ENCODE measurements at regions not wholly inside any gene's neighbourhood (a gene's known extent, or its start where the extent isn't known, plus 50 kb on each side); places are given as distances from the start of the nearest gene placed in this dataset.

DNA sequence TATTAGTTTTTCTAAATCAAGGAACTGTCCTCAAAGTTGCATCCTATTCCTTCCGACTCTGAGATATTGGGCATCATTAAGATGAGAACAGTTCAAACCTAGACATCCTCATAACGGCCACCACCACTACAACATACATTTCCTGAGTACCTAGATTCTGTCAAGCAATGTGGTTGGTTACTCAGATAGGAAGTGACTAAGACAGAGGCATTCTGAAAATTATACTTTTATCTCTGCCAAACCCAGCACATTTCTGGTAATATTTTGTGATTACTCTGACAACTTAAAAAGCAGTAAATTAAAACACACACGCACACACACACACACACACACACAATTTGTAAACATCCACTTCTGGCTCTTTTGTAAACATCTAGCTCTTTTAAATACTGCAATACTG, 291.2 kb upstream of the MEOX2 start:
- peak; percentile 55 for DNase-seq

DNA sequence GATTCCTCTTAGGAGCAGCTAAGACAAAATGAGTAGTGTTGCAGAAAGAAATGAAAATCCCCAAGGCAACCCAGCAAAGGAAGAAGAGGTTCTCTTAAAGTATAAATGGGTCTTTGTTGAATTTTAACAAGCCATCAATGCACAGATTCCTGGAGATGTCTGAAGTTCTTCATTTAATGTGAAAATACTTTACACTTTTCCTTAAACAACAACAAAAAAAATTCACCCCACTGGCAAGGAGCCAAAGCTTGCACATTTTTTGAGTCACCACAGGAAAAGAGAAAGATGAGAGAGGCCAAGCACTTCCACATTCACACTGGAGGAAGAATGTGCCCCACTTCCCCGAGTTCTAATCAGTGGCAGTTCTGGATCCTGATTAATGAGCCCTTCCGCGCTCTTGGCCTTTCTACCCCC, 286.4 kb upstream of the MEOX2 start:
- DNase-seq: peak; percentile 51

DNA sequence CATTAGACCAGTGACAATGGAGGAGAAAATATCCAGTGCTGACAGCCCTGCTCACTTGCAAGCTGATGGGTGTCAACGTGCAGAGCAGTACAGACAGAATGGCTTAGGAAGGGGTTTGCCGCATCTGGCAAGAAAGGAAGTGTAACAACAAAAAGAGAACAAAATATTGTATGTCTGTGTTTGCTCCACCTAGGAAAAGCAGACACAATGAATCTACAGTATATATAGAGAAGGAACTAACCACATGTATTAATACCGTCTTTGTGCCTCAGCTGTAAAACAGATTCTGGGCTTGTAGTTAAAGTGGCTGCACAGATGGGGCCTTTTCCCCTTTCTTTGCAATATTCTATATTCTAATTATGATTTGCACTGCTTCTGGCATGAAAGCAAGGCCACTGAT, 281.1 kb upstream of the MEOX2 start:
- no peak for DNase-seq

DNA sequence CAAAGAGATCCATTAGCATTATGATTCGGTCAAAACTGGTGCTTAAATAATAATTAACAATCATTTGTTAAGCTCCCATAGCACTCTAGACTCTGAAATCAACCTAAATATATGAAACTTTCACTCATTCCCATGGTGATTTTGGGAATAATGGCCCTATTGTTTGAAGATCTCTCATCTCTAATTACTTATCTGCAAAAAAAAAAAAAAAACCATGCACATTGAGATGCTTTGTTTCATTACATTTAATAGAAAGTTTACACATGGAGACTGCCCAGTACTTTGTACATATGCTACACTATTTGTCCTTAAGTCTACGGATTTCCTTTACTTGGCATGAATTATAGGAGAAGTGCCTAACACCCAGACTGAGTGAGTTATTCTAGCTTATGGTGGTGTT, 280.6 kb upstream of the MEOX2 start:
- no peak for DNase-seq

DNA sequence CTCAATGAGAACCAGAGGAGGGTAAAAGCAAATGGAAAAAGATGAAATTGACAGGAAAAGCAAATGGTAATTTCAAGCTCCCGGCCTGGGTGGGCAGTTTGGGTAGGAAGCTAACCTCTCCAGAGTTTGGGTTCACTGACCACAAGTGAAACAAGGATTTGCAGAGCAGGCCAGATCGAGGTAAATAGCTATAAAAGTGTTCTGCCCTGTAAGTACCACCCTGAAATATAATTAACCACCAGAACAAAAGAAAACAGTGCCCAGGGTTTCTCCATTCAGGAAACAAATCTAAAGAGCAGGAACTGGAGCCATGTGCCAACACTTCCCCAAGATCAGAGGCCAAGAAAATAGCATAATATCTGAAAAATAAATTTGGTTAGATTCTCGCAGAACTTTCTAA, 276.7 kb upstream of the MEOX2 start:
- DNase-seq: no peak

DNA sequence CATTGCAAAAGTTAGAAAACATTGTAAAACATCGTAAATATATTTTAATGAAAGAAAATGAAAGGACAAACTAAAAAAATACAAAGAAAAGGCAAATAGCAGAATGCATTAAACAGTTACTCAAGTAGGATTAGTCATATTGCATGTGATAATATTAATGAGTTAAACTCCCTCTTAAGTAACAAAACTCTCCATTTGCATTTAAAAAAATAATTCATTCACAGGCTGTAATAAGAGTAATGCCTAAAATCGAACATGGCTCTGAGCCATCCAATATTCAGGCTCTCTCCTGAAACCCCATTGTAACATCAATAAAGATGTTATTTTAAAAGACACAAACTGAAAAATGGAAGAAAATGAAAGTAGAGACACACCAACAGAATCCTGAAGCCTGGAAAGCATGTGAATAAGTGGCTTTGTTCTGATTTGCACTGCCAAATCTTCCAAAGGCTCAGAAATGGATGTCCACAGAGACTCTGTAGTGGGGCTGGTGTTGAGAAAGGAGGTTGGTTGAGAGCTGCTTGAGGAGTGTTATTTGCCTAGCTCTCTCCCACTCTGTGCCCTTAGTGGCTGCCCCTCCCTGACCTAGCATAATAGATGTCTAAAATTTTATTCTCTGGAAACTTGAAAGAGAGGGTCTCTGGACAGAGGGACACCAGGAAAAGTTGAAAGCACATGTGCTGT, 268.3 kb upstream of the MEOX2 start:
- no peak for DNase-seq

DNA sequence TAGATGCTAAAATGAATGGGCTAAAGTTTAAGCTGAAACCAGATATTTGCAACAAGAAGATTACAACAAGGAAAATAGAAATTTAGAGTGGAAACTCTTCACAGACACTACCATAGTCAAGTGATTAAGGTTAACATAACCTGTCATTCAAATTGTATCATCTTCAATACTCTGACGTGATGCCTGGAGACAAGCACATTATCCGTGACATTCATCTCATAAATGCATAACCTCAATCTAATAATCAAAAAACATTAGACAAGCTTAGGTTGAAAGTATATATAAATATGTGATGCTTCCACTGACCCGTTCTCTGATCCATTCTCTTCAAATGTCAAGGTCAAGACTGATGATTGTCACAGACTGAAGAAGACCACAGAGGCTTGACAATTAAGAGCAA, 263.8 kb upstream of the MEOX2 start:
- no peak for DNase-seq

DNA sequence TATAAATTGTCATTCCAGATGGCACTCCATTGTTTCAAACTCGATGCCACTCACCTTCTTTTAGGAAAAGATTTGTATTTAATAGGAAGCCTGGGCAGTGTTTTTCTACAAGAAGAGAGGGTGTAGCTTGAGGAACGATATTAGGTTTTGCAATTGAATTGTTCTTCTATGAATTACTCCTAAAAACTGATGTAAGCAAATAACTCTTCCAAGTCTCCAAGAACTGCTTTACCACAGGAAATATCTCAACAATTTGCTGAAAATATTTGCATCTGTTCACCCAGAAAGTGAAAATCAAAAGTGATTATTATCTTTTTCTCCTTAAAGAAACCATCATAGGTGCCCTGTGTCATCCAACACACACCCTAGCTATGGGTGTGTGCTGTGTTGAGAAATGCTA, 261.3 kb upstream of the MEOX2 start:
- peak; percentile 6 for DNase-seq

DNA sequence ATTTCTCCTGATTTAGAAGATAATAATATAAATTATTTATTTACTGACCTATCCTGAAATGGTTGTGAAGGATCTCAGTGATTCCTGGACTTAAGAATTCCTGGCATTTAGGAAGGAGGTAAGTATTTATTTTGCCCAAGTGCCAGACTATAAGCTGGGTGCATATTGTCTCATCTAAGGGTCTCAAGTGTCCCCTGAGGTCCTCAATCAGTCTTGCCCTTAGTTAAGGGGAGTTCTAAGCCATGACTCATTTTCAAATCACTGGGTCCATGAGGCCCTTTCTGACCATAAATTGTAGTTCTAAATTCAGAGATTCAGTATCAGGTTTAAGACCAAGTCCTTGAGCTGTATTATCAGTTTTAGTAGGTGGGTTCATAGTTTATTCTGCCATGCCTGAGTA, 251.6 kb upstream of the MEOX2 start:
- peak; percentile 9 for DNase-seq

DNA sequence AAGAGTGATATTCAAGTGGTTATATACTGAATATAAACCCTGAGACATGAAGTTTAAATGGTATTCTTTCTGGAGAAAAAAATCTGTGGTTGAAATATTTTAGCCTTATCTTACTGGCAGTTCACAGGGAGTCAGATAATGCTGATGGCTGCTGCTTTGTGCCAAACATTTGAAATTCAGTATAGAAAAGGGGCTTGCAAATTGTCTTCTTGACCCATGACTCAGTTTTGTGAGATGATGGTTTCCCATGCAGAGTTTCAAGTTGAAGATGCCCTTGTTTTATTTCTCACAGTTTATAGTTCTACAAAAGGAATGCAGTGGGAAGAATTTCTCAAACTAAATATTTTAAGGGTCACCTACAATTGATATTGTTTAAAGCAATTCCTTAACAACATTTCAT, 251.1 kb upstream of the MEOX2 start:
- DNase-seq: peak; percentile 11

DNA sequence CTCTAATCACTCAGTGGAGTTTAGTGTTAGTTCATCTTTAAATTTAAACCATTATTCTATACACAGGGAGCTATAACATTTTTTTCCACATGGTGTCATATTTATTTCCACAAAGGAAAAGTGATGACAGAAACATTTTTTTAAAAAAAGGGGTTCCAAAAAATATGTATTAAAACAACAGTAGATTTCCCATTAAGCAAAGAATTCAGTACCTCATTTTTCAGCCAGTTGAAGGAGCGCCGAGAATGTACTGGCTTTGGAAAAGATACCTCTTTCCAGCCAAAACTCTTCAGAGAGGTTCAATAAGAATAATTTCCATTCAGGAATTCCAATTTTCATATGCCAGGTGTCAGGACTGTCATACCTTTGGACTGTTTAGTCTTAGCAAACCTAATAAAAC, 250.5 kb upstream of the MEOX2 start:
- no peak for DNase-seq

DNA sequence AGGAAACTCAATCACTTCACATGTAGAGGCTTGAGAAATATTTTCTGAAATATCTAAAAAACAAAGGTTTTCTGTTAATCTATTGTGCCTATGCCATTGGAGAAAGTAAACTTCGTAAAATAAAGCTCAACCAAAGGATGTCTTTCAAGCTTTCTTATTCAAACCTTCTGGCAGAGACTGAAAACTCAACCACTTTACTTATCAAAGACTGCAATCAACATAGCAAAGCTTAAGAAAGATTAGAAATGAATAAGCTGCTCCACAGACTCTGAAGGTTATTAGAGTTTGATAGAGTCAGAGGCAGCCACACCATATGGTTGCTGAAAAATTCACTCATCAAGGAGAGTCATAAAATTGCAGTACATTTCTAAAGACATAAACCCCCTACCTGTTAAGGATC, 245.8 kb upstream of the MEOX2 start:
- DNase-seq: no peak

DNA sequence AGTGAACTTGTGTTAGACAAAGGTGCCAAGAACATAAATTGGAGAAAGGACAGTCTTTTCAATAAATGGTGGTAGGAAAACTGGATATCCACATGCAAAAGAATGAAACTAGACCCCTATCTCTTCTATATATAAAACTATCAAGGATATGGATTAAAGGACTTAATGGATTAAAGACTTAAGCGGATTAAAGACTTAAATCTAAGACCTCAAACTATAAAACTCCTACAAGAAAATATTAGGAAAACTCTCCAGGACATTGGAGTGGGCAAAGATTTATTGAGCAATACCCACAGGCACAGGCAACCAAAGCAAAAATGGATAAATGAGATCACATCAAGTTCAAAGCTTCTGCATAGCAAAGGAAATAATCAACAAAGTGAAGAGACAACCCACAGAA, 242.9 kb upstream of the MEOX2 start:
- DNase-seq: no peak

DNA sequence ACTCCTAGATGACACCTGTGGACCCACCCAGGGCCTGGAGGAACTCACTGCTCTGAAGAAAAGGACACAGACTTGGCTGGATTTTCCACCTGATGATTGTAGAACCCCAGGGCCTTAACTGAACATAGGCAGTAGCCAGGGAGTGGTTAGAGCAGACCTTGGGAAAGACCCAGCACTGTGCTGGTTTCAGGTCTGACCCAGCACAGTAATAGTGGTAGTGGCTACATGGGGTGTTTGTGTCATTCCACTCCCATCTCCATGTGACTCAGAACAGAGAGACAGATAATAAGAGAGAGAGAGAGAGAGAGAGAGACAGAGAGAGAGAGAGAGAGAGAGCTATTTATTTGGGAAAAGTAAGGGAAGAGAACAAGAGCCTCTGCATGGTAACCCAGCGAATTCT, 239.1 kb upstream of the MEOX2 start:
- DNase-seq: no peak

DNA sequence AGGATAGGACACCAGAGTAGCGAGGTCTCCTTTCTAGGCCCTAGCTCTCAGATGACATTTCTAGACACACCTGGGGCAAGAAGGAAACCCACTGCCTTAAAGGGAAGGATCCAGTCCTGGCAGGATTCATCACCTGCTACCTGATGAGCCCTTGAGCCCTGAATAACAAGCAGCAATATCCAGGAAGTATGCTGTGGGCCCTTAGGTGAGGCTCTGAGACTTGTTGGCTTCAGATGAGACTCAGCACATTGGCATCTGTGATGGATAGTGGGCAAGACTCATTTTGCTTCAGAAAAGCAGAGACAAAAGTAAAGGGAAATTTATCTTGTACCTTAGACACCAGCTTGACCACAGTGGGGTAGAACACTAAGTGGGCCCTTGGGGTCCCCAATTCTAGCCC, 238.4 kb upstream of the MEOX2 start:
- DNase-seq: no peak

DNA sequence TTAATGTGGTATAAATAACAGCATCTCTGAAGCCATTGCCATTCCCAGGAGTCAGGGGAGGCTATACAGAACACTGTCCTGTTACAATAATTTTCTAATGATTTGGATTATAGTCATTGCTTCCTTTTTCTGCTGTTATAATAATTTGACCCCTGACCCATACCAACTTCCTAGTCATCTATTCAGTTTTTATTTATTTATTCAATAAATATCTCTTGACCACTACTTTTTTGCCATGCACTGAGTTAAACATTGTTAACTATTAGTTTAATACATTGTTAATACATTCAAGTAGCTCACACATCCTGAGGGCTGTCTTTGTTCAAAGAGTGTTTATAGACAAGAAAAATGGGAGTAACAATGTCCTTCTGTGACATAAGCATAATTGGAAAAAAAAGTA, 235.5 kb upstream of the MEOX2 start:
- DNase-seq: peak; percentile 58

DNA sequence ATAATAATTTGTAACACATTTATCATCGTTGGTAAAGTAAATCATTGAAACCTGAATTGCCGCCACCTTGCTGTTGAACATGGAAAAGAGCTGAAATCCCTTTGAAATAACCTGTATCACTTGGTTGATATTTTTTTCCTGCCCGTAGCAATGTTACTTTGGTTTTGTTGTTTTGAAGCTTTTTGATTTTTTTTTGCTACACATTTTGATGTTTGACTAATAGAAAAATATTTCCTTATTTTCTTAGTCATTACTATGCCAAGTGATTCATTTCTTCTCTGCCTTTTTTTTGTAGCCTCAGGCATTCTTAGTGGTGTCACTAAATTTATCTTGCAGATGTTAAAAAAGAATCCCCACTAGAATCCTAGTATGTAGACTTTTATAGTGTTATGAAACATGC, 235.1 kb upstream of the MEOX2 start:
- DNase-seq: peak; percentile 79

DNA sequence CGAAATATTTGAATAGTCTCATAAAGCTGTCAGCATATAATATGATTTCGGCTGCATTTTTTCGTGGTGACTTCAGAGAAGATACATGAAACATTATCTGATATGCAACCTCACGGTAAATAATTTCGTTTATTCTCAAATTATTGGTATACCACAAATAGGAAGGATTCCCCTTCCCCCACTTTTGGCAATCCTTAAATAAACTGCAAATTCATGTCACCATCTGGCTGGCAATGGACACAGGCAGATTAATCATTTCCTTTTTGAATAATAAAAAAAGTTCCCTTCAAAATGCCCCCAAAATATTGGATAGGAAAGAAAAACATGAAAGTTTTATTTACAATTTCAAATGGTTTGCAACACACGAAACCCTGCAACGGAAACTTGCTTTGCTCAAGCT, 234.5 kb upstream of the MEOX2 start:
- peak; percentile 32 for DNase-seq

DNA sequence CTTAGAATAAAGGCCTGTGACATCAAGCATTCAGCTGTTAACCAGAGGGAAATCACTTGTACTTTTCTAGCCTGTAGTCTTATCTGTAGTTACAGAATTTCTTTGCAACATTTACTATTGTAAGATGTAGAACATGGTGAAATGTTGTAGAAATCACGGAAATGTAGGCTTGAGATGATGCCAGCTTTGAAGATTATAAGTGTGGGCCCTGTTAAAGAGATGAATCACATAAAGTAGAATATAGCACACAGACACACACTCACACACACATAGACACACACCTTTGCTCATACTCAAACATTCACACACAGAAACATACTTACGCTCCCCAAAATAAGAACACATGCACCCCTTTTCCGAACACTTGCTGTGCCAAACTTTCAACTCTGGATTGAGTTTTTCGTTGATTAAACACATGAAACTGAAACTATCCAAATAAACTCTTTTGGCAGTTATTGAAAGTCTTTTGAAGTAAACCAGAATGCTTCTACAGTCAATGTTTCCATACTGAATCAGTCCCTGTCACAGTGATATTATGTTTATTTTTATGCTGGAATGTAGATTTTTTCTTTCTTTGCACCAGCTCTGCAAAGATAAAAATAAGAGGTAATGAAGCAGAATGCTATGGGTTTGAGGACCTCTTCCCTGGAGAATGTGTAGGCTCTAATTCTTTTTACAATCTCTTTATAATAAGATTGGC, 230.3 kb upstream of the MEOX2 start:
- DNase-seq: peak; percentile 3

DNA sequence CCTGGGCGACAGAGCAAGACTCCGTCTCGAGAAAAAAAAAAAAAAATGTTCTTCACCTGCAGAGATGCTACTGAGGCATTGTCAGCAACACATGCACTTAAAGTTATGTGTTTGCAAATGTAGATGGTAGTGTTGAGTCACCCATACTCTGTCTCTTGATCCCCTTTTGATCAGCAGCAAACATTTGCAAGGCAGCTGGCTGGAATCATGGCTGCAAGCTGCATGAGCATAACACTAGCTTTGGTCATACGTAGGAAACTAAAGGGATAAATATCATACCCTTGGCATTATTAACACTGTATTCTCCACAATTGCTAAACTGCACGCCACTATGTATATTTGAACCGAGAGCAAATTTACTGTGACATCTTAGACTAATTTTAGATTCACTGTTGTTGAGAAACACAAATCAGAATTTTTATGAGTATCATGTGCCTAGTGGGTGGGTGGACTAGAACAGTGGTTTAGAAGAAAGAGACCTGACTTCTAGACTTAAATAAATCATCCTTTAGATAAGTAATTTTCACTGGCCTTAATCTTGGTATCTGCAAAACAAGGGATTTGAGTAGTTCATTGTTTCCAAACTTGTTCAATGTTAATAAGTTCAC, 229.3 kb upstream of the MEOX2 start:
- peak; percentile 9 for DNase-seq

DNA sequence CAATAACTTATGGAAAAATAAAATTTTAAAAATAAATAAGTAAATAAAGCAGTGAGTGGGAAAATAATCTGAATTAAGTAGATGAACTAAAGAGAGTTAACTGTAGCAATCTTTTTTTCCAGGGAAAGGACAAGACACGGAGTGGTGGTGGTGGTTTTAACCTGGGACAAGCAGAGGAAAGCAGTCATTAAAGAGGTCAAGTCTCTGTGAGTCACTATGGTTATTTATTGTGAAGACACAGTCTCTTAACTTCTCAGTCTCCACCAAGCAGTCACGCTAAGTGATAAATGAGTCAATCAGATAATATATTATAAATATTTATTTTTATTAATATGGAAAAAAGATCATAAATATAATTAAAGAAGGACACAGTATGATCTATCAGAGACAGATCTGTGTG, 228.1 kb upstream of the MEOX2 start:
- DNase-seq: no peak

DNA sequence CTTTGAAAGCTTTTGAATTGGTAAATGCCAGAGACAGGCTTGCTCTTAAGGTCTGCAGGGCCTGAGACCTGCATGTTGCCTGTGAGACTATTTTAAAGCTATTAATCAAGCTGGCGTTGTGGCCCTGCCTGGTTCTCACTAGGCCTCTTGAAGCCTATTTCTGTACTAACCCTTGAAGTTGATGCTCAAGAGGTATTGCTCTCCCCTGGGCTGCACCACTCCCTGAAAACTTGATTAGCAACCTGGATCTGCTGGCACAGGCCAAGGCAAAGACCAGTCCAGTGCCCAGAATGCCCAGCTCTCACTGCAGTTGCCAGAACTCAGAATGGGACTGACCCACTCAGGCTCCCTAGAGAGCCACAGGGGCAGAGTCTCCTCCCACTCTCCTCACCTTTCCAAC, 220.0 kb upstream of the MEOX2 start:
- no peak for DNase-seq

DNA sequence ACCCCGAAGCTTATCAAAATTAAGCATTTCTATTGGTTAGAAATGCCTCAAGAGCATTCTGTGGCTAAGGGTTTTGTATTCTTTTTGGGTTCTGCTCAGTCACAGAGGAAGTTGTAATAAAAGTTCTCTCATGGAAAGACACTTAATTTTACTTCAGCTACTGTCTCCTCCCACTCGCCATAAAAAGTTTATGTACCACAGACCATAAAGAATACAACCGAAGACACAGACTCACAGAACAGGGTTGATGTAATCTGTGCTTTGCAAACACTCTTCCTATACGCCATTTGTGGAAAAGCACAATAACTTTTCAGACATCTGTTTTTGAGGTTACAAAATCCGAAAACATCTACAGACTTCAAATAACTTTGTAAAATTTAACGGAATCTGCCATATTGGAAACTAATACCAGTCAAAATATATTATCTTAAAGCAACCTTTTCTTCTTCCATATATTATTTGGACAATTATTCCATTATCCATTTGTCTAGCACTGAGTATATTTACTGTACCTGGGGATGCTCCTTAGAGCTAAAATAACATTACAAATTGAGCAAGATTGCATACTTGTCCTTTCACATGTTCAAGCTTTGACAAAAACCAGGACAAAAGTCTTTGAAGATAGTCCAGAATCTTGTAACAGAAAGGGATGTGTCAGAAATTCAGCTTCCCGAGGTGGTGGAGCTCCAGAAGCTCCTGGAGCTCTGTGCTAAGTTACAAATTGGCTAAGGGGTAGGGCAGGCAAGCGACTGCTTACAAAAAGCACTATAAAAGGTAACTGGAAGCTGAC, 219.0 kb upstream of the MEOX2 start:
- DNase-seq: no peak
